ENCODE measurements at regions not wholly inside any gene's neighbourhood (a gene's known extent, or its start where the extent isn't known, plus 50 kb on each side); places are given as distances from the start of the nearest gene placed in this dataset.

- no peak for TF ChIP-seq POLR2A (IDR thresholded peaks at IDR 0.05; ENCODE audit: low read depth, low read length)
- TF ChIP-seq, protein P1, sequence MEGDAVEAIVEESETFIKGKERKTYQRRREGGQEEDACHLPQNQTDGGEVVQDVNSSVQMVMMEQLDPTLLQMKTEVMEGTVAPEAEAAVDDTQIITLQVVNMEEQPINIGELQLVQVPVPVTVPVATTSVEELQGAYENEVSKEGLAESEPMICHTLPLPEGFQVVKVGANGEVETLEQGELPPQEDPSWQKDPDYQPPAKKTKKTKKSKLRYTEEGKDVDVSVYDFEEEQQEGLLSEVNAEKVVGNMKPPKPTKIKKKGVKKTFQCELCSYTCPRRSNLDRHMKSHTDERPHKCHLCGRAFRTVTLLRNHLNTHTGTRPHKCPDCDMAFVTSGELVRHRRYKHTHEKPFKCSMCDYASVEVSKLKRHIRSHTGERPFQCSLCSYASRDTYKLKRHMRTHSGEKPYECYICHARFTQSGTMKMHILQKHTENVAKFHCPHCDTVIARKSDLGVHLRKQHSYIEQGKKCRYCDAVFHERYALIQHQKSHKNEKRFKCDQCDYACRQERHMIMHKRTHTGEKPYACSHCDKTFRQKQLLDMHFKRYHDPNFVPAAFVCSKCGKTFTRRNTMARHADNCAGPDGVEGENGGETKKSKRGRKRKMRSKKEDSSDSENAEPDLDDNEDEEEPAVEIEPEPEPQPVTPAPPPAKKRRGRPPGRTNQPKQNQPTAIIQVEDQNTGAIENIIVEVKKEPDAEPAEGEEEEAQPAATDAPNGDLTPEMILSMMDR (IDR thresholded peaks at IDR 0.05; ENCODE audit: extremely low read depth in 1 of 2, insufficient read depth in 1 of 2, low read depth in 1 of 2, low read length in 2 of 2): no peak
These were observed 86.9 kb downstream of the AVPR1A start for GRCh38 chr12:63064080-63064479.

Data from endothelial cell of umbilical vein (primary cell).